HepG2 (cell line): ENCODE measurements at regions not wholly inside any gene's neighbourhood (a gene's known extent, or its start where the extent isn't known, plus 50 kb on each side); places are given as distances from the start of the nearest gene placed in this dataset.

Experiments
- DNMT1 ChIP-seq: sonication (generic); formaldehyde crosslinking; IDR thresholded peaks from 2 replicates; pipeline ENCODE4 v1.5.1; 2020; ENCODE audit warnings: mild to moderate bottlenecking, missing genetic modification reagents
- EEA1 ChIP-seq: sonication (generic); formaldehyde crosslinking; IDR thresholded peaks from 2 replicates; pipeline ENCODE4 v1.5.1; 2020; ENCODE audit warnings: mild to moderate bottlenecking, missing genetic modification reagents, borderline replicate concordance
- HDAC1 ChIP-seq: sonication (generic); formaldehyde crosslinking; IDR thresholded peaks from 2 replicates; pipeline ENCODE4 v1.5.1; 2020; ENCODE audit warnings: mild to moderate bottlenecking, missing genetic modification reagents
- KAT8 ChIP-seq: IDR thresholded peaks from 2 replicates; pipeline ENCODE4 v1.6.1; 2016; ENCODE audit warnings: missing genetic modification reagents, missing compliant biosample characterization
- PAX8 ChIP-seq: sonication (generic); formaldehyde crosslinking; IDR thresholded peaks from 2 replicates; pipeline ENCODE4 v1.8.0; 2022; ENCODE audit warnings: mild to moderate bottlenecking, missing genetic modification reagents, borderline replicate concordance
- PLRG1 ChIP-seq: fragments of 450-650 bp; conservative IDR thresholded peaks from 2 replicates; pipeline ENCODE4 v1.6.1; 2016
- RORA ChIP-seq: sonication (generic); formaldehyde crosslinking; IDR thresholded peaks from 2 replicates; pipeline ENCODE4 v1.5.0; 2020; ENCODE audit warnings: mild to moderate bottlenecking, missing genetic modification reagents, moderate library complexity
- U2AF2 ChIP-seq: fragments of 200-400 bp; formaldehyde crosslinking; IDR thresholded peaks from 2 replicates; pipeline ENCODE4 v1.6.1; 2017; ENCODE audit warnings: low read depth, mild to moderate bottlenecking, low read length
- ZNF101 ChIP-seq: sonication (generic); formaldehyde crosslinking; IDR thresholded peaks from 2 replicates; pipeline ENCODE4 v1.4.0; 2020; ENCODE audit warnings: mild to moderate bottlenecking, low read depth, missing genetic modification reagents, borderline replicate concordance
- ZNF256 ChIP-seq: sonication (generic); formaldehyde crosslinking; conservative IDR thresholded peaks from 2 replicates; pipeline ENCODE4 v1.4.0; 2020; ENCODE audit warnings: missing genetic modification reagents
- ZNF558 ChIP-seq: sonication (generic); formaldehyde crosslinking; IDR thresholded peaks from 2 replicates; pipeline ENCODE4 v1.9.0; 2022; ENCODE audit warnings: mild to moderate bottlenecking, missing genetic modification reagents, borderline replicate concordance
- ZNF660 ChIP-seq: sonication (generic); formaldehyde crosslinking; IDR thresholded peaks from 2 replicates; pipeline ENCODE4 v1.5.1; 2020; ENCODE audit warnings: mild to moderate bottlenecking, low read depth, missing genetic modification reagents, borderline replicate concordance
- ZNF788 ChIP-seq: sonication (generic); formaldehyde crosslinking; IDR thresholded peaks from 2 replicates; pipeline ENCODE4 v1.5.0; 2020; ENCODE audit warnings: mild to moderate bottlenecking, missing genetic modification reagents, borderline replicate concordance
- TF ChIP-seq, protein P1 (sequence below), 2 experiments: sonication (generic) in 1 of 2; formaldehyde crosslinking in 1 of 2; IDR thresholded peaks; 2 replicates each; pipeline versions ENCODE4 v1.6.1 to v1.9.0; 2014 to 2022; ENCODE audit warnings: antibody characterized with exemption in 1 of 2, borderline replicate concordance in 1 of 2, inconsistent platforms in 1 of 2, low read depth in 1 of 2, missing genetic modification reagents in 1 of 2
- TF ChIP-seq, protein P2 (sequence below): sonication (generic); formaldehyde crosslinking; IDR thresholded peaks from 2 replicates; pipeline ENCODE4 v1.4.0; 2020; ENCODE audit warnings: missing genetic modification reagents, borderline replicate concordance
- TF ChIP-seq, protein P3 (sequence below): sonication (generic); formaldehyde crosslinking; IDR thresholded peaks from 2 replicates; pipeline ENCODE4 v1.8.0; 2022; ENCODE audit warnings: mild to moderate bottlenecking, missing genetic modification reagents, moderate library complexity
- TF ChIP-seq, protein P4 (sequence below): sonication (generic); formaldehyde crosslinking; IDR thresholded peaks from 2 replicates; pipeline ENCODE4 v1.5.1; 2020; ENCODE audit warnings: missing genetic modification reagents, mild to moderate bottlenecking, borderline replicate concordance

DNA sequence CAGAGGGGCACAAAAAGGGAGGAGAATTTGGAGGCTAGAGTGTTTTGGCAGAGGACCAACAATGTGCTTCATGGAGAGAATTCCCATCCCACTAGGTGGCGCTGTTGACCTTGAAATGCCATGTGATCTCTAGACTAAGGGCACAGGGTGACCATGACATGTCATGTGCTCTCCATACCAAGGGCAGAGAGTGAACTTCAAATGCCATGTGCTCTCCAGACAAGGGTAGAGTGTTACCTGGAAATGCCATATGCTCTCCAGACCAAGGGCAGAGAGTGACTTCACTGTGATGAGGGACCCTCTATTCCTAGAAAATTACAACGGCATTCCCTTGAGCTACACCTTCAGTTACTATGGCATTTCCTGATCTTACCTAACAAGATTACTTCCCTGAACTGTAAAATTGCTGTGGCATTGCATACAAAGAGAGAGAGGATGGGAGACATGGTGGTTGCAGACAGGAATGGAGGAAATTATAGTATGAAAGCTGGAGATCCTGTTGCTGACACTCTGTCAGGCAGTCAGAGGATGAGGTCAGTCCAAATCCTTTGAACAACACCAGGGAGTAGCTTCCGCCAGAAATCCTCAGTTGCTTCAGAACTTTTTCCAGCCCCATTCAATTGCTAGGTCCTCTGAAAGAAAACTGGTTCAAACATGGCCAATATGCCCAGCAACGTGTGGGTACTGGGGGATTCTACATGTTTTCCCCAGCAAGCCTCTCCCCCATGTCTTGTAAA, 60.9 kb upstream of the ACSM6 start (continued):
- no peak for TF ChIP-seq RORA
- TF ChIP-seq, protein P1, sequence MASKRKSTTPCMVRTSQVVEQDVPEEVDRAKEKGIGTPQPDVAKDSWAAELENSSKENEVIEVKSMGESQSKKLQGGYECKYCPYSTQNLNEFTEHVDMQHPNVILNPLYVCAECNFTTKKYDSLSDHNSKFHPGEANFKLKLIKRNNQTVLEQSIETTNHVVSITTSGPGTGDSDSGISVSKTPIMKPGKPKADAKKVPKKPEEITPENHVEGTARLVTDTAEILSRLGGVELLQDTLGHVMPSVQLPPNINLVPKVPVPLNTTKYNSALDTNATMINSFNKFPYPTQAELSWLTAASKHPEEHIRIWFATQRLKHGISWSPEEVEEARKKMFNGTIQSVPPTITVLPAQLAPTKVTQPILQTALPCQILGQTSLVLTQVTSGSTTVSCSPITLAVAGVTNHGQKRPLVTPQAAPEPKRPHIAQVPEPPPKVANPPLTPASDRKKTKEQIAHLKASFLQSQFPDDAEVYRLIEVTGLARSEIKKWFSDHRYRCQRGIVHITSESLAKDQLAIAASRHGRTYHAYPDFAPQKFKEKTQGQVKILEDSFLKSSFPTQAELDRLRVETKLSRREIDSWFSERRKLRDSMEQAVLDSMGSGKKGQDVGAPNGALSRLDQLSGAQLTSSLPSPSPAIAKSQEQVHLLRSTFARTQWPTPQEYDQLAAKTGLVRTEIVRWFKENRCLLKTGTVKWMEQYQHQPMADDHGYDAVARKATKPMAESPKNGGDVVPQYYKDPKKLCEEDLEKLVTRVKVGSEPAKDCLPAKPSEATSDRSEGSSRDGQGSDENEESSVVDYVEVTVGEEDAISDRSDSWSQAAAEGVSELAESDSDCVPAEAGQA (IDR thresholded peaks at IDR 0.05; ENCODE audit: low read depth) = no peak
- TF ChIP-seq, protein P1 (CRISPR knock-in tag; IDR thresholded peaks at IDR 0.05; ENCODE audit: borderline replicate concordance) = no peak
- peak; percentile 41; the same call in 1 of the 2 replicates for TF ChIP-seq KAT8 (CRISPR knock-in tag)
- TF ChIP-seq DNMT1 (CRISPR knock-in tag) = no peak
- TF ChIP-seq, protein P2, sequence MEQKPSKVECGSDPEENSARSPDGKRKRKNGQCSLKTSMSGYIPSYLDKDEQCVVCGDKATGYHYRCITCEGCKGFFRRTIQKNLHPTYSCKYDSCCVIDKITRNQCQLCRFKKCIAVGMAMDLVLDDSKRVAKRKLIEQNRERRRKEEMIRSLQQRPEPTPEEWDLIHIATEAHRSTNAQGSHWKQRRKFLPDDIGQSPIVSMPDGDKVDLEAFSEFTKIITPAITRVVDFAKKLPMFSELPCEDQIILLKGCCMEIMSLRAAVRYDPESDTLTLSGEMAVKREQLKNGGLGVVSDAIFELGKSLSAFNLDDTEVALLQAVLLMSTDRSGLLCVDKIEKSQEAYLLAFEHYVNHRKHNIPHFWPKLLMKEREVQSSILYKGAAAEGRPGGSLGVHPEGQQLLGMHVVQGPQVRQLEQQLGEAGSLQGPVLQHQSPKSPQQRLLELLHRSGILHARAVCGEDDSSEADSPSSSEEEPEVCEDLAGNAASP (CRISPR knock-in tag) = peak; percentile 53; the same call in 1 of the 2 replicates
- TF ChIP-seq PAX8 (CRISPR knock-in tag) = no peak
- TF ChIP-seq ZNF101 (CRISPR knock-in tag) = no peak
- TF ChIP-seq, protein P3, sequence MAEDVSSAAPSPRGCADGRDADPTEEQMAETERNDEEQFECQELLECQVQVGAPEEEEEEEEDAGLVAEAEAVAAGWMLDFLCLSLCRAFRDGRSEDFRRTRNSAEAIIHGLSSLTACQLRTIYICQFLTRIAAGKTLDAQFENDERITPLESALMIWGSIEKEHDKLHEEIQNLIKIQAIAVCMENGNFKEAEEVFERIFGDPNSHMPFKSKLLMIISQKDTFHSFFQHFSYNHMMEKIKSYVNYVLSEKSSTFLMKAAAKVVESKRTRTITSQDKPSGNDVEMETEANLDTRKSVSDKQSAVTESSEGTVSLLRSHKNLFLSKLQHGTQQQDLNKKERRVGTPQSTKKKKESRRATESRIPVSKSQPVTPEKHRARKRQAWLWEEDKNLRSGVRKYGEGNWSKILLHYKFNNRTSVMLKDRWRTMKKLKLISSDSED (CRISPR knock-in tag) = no peak
- TF ChIP-seq U2AF2 = no peak
- TF ChIP-seq ZNF660 (CRISPR knock-in tag) = no peak
- no peak for TF ChIP-seq PLRG1
- no peak for TF ChIP-seq ZNF558 (CRISPR knock-in tag)
- TF ChIP-seq ZNF256 (CRISPR knock-in tag) = no peak
- no peak for TF ChIP-seq EEA1 (CRISPR knock-in tag)
- 0 out of 2 replicates have a peak, but pooled peaks have one; percentile 41 for TF ChIP-seq HDAC1 (CRISPR knock-in tag)
- TF ChIP-seq, protein P4, sequence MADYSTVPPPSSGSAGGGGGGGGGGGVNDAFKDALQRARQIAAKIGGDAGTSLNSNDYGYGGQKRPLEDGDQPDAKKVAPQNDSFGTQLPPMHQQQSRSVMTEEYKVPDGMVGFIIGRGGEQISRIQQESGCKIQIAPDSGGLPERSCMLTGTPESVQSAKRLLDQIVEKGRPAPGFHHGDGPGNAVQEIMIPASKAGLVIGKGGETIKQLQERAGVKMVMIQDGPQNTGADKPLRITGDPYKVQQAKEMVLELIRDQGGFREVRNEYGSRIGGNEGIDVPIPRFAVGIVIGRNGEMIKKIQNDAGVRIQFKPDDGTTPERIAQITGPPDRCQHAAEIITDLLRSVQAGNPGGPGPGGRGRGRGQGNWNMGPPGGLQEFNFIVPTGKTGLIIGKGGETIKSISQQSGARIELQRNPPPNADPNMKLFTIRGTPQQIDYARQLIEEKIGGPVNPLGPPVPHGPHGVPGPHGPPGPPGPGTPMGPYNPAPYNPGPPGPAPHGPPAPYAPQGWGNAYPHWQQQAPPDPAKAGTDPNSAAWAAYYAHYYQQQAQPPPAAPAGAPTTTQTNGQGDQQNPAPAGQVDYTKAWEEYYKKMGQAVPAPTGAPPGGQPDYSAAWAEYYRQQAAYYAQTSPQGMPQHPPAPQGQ (CRISPR knock-in tag) = no peak
- no peak for TF ChIP-seq ZNF788 (CRISPR knock-in tag)
